Ishikawa (cell line): ENCODE measurements at regions not wholly inside any gene's neighbourhood (a gene's known extent, or its start where the extent isn't known, plus 50 kb on each side); places are given as distances from the start of the nearest gene placed in this dataset.

ENCODE experiments used
- CEBPB ChIP-seq: IDR thresholded peaks from 2 replicates; pipeline ENCODE4 v1.6.1; 2012
- CREB1 ChIP-seq: IDR thresholded peaks from 2 replicates; pipeline ENCODE4 v1.6.1; 2012; ENCODE audit warnings: low read depth
- EGR1 ChIP-seq: IDR thresholded peaks from 2 replicates; pipeline ENCODE4 v1.6.1; 2012
- EP300 ChIP-seq: IDR thresholded peaks from 2 replicates; pipeline ENCODE4 v1.6.1; 2012; ENCODE audit warnings: borderline replicate concordance
- FOXM1 ChIP-seq: IDR thresholded peaks from 2 replicates; pipeline ENCODE4 v1.6.1; 2012; ENCODE audit warnings: low read depth, borderline replicate concordance
- NFIC ChIP-seq: IDR thresholded peaks from 2 replicates; pipeline ENCODE4 v1.6.1; 2012
- RAD21 ChIP-seq: IDR thresholded peaks from 2 replicates; pipeline ENCODE4 v1.6.1; 2012; ENCODE audit warnings: low read depth
- REST ChIP-seq: IDR thresholded peaks from 2 replicates; pipeline ENCODE4 v1.6.1; 2012; ENCODE audit warnings: low read depth, mild to moderate bottlenecking
- TAF1 ChIP-seq: IDR thresholded peaks from 2 replicates; pipeline ENCODE4 v1.6.1; 2012; ENCODE audit warnings: low read depth, mild to moderate bottlenecking
- TCF12 ChIP-seq: IDR thresholded peaks from 2 replicates; pipeline ENCODE4 v1.6.1; 2012; ENCODE audit warnings: low read depth
- TEAD4 ChIP-seq: IDR thresholded peaks from 2 replicates; pipeline ENCODE4 v1.6.1; 2012
- YY1 ChIP-seq: IDR thresholded peaks from 2 replicates; pipeline ENCODE4 v1.6.1; 2012; ENCODE audit warnings: low read depth
- ZBTB7A ChIP-seq: IDR thresholded peaks from 2 replicates; pipeline ENCODE4 v1.6.1; 2012; ENCODE audit warnings: low read depth
- TF ChIP-seq, protein P1 (sequence below): IDR thresholded peaks from 2 replicates; pipeline ENCODE4 v1.6.1; 2012
- TF ChIP-seq, protein P2 (sequence below): IDR thresholded peaks from 2 replicates; pipeline ENCODE4 v1.6.1; 2012

DNA sequence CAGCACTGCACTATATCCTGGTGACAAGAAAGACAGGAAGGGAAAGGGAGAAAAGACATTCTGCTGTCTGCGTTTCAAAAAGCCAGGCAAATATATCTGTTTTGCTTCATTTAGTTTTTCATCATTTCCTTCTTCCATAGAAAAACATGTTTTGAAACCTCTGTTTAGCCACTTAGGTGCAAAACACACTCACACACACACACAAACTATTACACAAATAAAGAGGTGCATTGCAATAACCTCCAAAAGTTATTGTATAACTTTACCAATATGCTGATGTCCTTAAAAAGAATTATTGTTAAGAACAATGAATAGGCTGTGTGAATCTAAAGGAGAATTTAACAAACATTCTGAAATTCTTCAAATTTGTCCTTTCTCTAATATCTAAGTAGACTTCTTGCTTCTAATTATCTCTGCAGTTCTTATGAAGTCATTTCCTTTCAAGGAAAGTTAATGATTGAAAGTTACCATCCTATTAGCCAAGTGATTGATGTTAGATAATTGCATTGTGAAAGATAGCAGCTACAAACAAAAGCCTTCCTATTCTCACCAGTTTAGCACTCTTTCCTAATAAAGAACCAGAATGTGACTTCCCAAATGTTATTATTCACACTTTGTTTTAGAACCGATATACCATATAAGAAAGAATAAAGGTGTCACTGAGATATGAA, 516.7 kb downstream of the KCNJ3 start:
- TF ChIP-seq TEAD4 (no peak), YY1 (no peak), TCF12 (no peak), REST (no peak), CREB1 (no peak), CEBPB (no peak), TAF1 (no peak), ZBTB7A (no peak), NFIC (no peak), EP300 (no peak), FOXM1 (no peak), EGR1 (no peak), RAD21 (no peak)
- TF ChIP-seq, protein P1, sequence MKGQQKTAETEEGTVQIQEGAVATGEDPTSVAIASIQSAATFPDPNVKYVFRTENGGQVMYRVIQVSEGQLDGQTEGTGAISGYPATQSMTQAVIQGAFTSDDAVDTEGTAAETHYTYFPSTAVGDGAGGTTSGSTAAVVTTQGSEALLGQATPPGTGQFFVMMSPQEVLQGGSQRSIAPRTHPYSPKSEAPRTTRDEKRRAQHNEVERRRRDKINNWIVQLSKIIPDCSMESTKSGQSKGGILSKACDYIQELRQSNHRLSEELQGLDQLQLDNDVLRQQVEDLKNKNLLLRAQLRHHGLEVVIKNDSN, result no peak
- TF ChIP-seq, protein P2, sequence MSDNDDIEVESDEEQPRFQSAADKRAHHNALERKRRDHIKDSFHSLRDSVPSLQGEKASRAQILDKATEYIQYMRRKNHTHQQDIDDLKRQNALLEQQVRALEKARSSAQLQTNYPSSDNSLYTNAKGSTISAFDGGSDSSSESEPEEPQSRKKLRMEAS, result no peak

DNA sequence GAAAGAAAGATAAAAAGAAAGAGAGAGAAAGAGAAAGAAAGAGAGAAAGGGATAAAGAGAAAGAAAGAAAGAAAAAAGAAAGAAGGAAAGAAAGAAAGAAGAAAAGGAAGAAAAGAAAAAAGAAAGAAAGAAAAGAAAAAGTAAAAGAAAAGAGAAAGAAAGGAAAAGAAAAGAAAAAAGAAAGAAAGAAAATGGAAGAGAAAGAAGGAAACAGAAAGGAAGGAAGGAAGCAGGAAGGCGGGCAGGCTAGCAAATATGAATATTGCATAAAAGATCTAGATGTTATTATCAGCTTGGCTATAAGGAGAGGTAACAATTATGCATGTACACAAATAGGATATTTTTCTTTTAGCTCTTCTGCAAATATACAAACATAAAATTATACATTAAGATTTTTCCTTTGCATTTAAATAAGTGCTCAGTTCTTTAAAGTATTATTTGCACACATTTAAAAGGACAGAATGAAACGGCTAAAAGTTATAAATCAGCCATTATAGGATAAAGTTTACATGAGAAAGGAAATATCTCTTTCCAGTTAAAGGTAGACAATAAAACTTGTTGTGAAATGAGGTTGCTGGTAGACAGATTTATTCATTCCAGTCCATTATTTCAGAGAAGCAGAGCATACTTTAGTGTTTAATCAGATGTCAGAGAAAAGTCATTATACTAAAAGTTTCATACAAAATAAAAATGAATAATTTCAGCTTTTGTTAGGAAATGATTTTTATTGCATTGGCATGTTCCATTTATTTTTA, 511.4 kb downstream of the KCNJ3 start:
- TF ChIP-seq TEAD4, result no peak; the same call in 1 of the 2 replicates
- no peak for TF ChIP-seq RAD21
- no peak for TF ChIP-seq EGR1
- TF ChIP-seq NFIC, result no peak
- peak; percentile 62; the same call in 1 of the 2 replicates for TF ChIP-seq CEBPB
- peak; percentile 88 for TF ChIP-seq FOXM1
- TF ChIP-seq EP300, result peak; percentile 66
- no peak for TF ChIP-seq CREB1
- TF ChIP-seq YY1, result no peak
- no peak for TF ChIP-seq ZBTB7A

GRCh38 chr2:155203178-155203577, 504.7 kb downstream of the KCNJ3 start:
- no peak for TF ChIP-seq TEAD4
- peak; percentile 34 for TF ChIP-seq RAD21

DNA sequence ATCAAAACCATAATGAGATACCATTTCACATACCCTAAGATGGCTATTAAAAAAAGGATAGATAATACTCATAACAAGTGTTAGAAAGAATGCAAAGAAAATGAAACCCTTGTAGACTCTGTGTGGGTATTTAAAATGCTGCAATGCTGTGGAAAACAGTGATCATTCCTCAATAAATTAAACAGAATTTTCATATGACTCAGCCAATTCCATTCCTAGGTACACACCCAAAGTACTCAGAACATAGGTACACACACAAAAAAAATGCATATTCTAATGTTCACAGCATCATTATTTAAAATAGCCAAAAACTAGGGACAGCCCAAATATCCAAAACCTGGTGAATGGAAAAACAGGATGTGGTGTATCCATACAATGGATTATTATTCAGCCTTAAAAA, 502.3 kb downstream of the KCNJ3 start:
- TF ChIP-seq, protein P1, result no peak
- TF ChIP-seq NFIC, result no peak
- TF ChIP-seq CREB1, result no peak
- no peak for TF ChIP-seq TEAD4
- no peak for TF ChIP-seq REST
- no peak for TF ChIP-seq RAD21
- TF ChIP-seq EGR1, result no peak

GRCh38 chr2:155190342-155190741, 491.8 kb downstream of the KCNJ3 start:
- TF ChIP-seq YY1 (no peak), TCF12 (no peak), CEBPB (no peak), ZBTB7A (no peak), REST (no peak), CREB1 (no peak), TEAD4 (no peak), NFIC (no peak), RAD21 (no peak), TAF1 (no peak), EP300 (no peak), EGR1 (no peak), FOXM1 (no peak)
- TF ChIP-seq, protein P2, result no peak
- TF ChIP-seq, protein P1, result no peak
